CD14-positive monocyte (primary cell): ENCODE measurements at regions not wholly inside any gene's neighbourhood (a gene's known extent, or its start where the extent isn't known, plus 50 kb on each side); places are given as distances from the start of the nearest gene placed in this dataset.

Source experiments
- DNase-seq, 3 donors: peaks; one replicate each; pipeline ENCODE4 v3.0.0-alpha.2; 2011 to 2022
- H2AFZ ChIP-seq: 2 replicates; pipeline ENCODE4 v1.6.0; 2012; ENCODE audit warnings: mild to moderate bottlenecking, low read depth, low read length, inconsistent platforms; ENCODE audit not compliant: insufficient read depth, poor library complexity, severe bottlenecking
- H3K27ac ChIP-seq, 2 donors: 1 replicate in 1 of 2; 2 replicates in 1 of 2; pipeline ENCODE4 v1.5.1; 2012 to 2013; ENCODE audit warnings: low read length in 2 of 2, control low read depth in 1 of 2, inconsistent platforms in 1 of 2, low read depth in 1 of 2, mild to moderate bottlenecking in 1 of 2
- H3K27me3 ChIP-seq, 2 donors: one replicate each; pipeline versions ENCODE4 v1.6.0 to v1.6.1; 2011 to 2013; ENCODE audit warnings: low read length in 2 of 2; ENCODE audit not compliant: control insufficient read depth in 2 of 2, insufficient read depth in 2 of 2
- H3K36me3 ChIP-seq, 2 donors: replicated peaks in 1 of 2; 1 replicate in 1 of 2; 2 replicates in 1 of 2; pipeline versions ENCODE4 v1.5.1 to v1.6.1; 2012 to 2013; ENCODE audit warnings: low read length in 2 of 2, control low read depth in 1 of 2, inconsistent platforms in 1 of 2, mild to moderate bottlenecking in 1 of 2; ENCODE audit not compliant: insufficient read depth in 2 of 2, control insufficient read depth in 1 of 2
- H3K4me1 ChIP-seq, 2 donors: 1 replicate in 1 of 2; 2 replicates in 1 of 2; pipeline versions ENCODE4 v1.5.1 to v1.6.1; 2012 to 2013; ENCODE audit warnings: low read length in 2 of 2, control low read depth in 1 of 2, inconsistent platforms in 1 of 2, mild to moderate bottlenecking in 1 of 2, moderate library complexity in 1 of 2; ENCODE audit not compliant: insufficient read depth in 2 of 2, control insufficient read depth in 1 of 2
- H3K4me2 ChIP-seq: replicated peaks from 2 replicates; pipeline ENCODE3; 2012; ENCODE audit warnings: low read length, moderate library complexity, mild to moderate bottlenecking; ENCODE audit not compliant: poor library complexity, severe bottlenecking; ENCODE audit errors: extremely low read depth
- H3K4me3 ChIP-seq, 3 experiments: fragments of 200-600 bp in 1 of 3; sonication (generic) in 1 of 3; replicated peaks in 1 of 3; 1 replicate in 2 of 3; 2 replicates in 1 of 3; pipeline ENCODE4 v1.5.1; 2011 to 2013; ENCODE audit warnings: low read length in 3 of 3, mild to moderate bottlenecking in 3 of 3, control low read depth in 2 of 3, low read depth in 2 of 3, inconsistent platforms in 1 of 3, moderate library complexity in 1 of 3
- H3K79me2 ChIP-seq: 2 replicates; pipeline ENCODE4 v1.6.0; 2012; ENCODE audit warnings: mild to moderate bottlenecking, control low read depth, inconsistent platforms, low read length, moderate library complexity; ENCODE audit not compliant: insufficient read depth
- H3K9ac ChIP-seq: 2 replicates; pipeline ENCODE4 v1.6.0; 2017; ENCODE audit warnings: low read length, mild to moderate bottlenecking; ENCODE audit not compliant: insufficient read depth, poor library complexity, severe bottlenecking
- H3K9me3 ChIP-seq, 2 donors: replicated peaks in 1 of 2; 1 replicate in 1 of 2; 2 replicates in 1 of 2; pipeline versions ENCODE4 v1.5.1 to v1.6.1; 2012 to 2013; ENCODE audit warnings: low read length in 2 of 2, control low read depth in 1 of 2; ENCODE audit not compliant: control insufficient read depth in 1 of 2, insufficient read depth in 1 of 2
- H4K20me1 ChIP-seq: 2 replicates; pipeline ENCODE4 v1.6.0; 2012; ENCODE audit warnings: mild to moderate bottlenecking, low read length, control low read depth, moderate library complexity; ENCODE audit not compliant: insufficient read depth
- H3K27ac Mint-ChIP-seq, 7 donors: one replicate each; pipeline ENCODE4 v1.8.0; 2020; ENCODE audit warnings: mild to moderate bottlenecking in 7 of 7, mixed read lengths in 7 of 7, moderate library complexity in 6 of 7, inconsistent platforms in 2 of 7
- H3K27me3 Mint-ChIP-seq, 3 donors: one replicate each; pipeline ENCODE4 v1.8.0; 2021 to 2022; ENCODE audit warnings: low read depth in 3 of 3, mild to moderate bottlenecking in 3 of 3, mixed read lengths in 3 of 3, moderate library complexity in 3 of 3, inconsistent platforms in 1 of 3
- H3K36me3 Mint-ChIP-seq, 2 donors: one replicate each; pipeline ENCODE4 v1.8.0; 2020; ENCODE audit warnings: mixed read lengths in 2 of 2, inconsistent platforms in 1 of 2, mild to moderate bottlenecking in 1 of 2
- H3K4me1 Mint-ChIP-seq: one replicate; pipeline ENCODE4 v1.8.0; 2020; ENCODE audit warnings: mild to moderate bottlenecking, mixed read lengths
- H3K4me3 Mint-ChIP-seq, 2 donors: one replicate each; pipeline ENCODE4 v1.8.0; 2020; ENCODE audit warnings: mild to moderate bottlenecking in 2 of 2, mixed read lengths in 2 of 2, moderate library complexity in 1 of 2
- H3K9me3 Mint-ChIP-seq, 7 donors: one replicate each; pipeline ENCODE4 v1.8.0; 2020 to 2022; ENCODE audit warnings: mixed read lengths in 7 of 7, mild to moderate bottlenecking in 6 of 7, moderate library complexity in 6 of 7, inconsistent platforms in 2 of 7
- CTCF ChIP-seq: fragments of 200-600 bp; IDR thresholded peaks from one replicate; pipeline ENCODE4 v1.8.0; 2022; ENCODE audit warnings: antibody characterized with exemption, mild to moderate bottlenecking
- WGBS: methylation state at CpG from one replicate; pipeline ENCODE4 v1.1.5; 2013; ENCODE audit warnings: missing lambda C conversion rate; ENCODE audit not compliant: insufficient coverage; 5-methylcytosine and 5-hydroxymethylcytosine counted together
- intact Hi-C, 2 donors: fragments of 100-400 bp; cut with micrococcal nuclease; formaldehyde crosslinking; loops; one replicate each; pipeline versions ENCODE4 v1.15.0 to v1.15.1; 2023

GRCh38 chr7:25802473-25802872 lies 349.5 kb upstream of the NFE2L3 start:
- TF ChIP-seq CTCF, result no peak

GRCh38 chr7:25803117-25803887 lies 348.7 kb upstream of the NFE2L3 start:
- Mint-ChIP-seq H3K27ac (no peak overlapping the region), H3K4me1 (no peaks in the 10 kb centered on the region), H3K27me3 (peaks cover 3 to 9% (median 8%) of the 10 kb centered on the region in 3 donors), H3K9me3 (peaks cover 0 to under 1% (median 0%) of the 10 kb centered on the region in 7 donors), H3K4me3 (no peak overlapping the region), H3K36me3 (no peaks in the 10 kb centered on the region)
- Histone ChIP-seq H3K4me2 (no peak overlapping the region), H2AFZ (no peak overlapping the region), H3K36me3 (no peaks in the 10 kb centered on the region), H3K27ac (no peak overlapping the region), H3K79me2 (no peaks in the 10 kb centered on the region), H3K27me3 (peaks cover 0 to under 1% of the 10 kb centered on the region in 2 donors), H3K4me1 (no peaks in the 10 kb centered on the region), H3K9me3 (no peaks in the 10 kb centered on the region), H3K4me3 (no peak overlapping the region), H4K20me1 (no peaks in the 10 kb centered on the region), H3K9ac (no peak overlapping the region)
- TF ChIP-seq CTCF, result no peak
- DNase-seq, result no peak
- intact Hi-C loops, result no loop called here
- WGBS, result 84% methylated on average over 10 of the region's 11 CpGs

More at GRCh38 chr7:25802473-25802872, 349.5 kb upstream of the NFE2L3 start:
- intact Hi-C loops, result no loop called here
- no peak overlapping the region for H3K4me3 Mint-ChIP-seq
- Histone ChIP-seq H3K4me2 (no peak overlapping the region), H3K9ac (no peak overlapping the region), H2AFZ (no peak overlapping the region), H3K36me3 (no peaks in the 10 kb centered on the region), H3K79me2 (no peaks in the 10 kb centered on the region), H3K4me3 (no peak overlapping the region), H4K20me1 (no peaks in the 10 kb centered on the region), H3K9me3 (no peaks in the 10 kb centered on the region), H3K27ac (no peak overlapping the region), H3K4me1 (no peaks in the 10 kb centered on the region), H3K27me3 (no peaks in the 10 kb centered on the region)
- no peaks in the 10 kb centered on the region for H3K9me3 Mint-ChIP-seq
- H3K4me1 Mint-ChIP-seq, result no peaks in the 10 kb centered on the region
- H3K27me3 Mint-ChIP-seq, result peaks cover 3 to 9% (median 8%) of the 10 kb centered on the region in 3 donors
- H3K27ac Mint-ChIP-seq, result no peak overlapping the region
- H3K36me3 Mint-ChIP-seq, result no peaks in the 10 kb centered on the region
- no peak for DNase-seq
